ENCODE measurements at regions not wholly inside any gene's neighbourhood (a gene's known extent, or its start where the extent isn't known, plus 50 kb on each side); places are given as distances from the start of the nearest gene placed in this dataset.

DNA sequence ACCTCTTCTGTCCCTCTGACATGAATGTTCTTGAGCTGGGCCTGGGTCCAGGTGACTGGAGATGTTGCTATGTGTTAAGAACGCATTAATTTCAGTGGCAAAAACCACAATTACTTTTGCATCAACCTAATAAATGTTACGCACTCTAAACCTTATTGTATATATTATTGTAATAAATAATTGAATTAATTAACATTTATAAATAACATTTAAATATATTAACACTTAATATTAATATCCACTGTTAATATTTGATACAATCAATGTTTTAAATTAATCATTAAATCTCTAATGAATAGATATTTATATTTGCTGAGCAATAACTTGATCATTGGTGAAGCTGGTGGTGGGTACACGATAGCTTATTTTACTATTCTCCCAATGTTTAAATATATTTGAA is 97.4 kb downstream of the KCNF1 start:
- Histone ChIP-seq H3K27me3 (replicated peaks in 1 of 7) (peaks cover 0 to 14% (median 0%) of the 10 kb centered on the region in 7 donors), H3K4me1 (no peaks in the 10 kb centered on the region), H3K27ac (no peak overlapping the region), H3K36me3 (no peaks in the 10 kb centered on the region), H3K4me3 (no peak overlapping the region), H3K9me3 (peaks cover 0 to 30% (median 22%) of the 10 kb centered on the region in 8 donors)
- no peak for TF ChIP-seq POLR2A (IDR thresholded peaks at IDR 0.05)
- no peak for DNase-seq
- intact Hi-C loops (cut with DNase I; ENCODE audit: low total_unique reads) = no loop called here
- WGBS, 5 donors = 92 to 98% (median 96%) methylated on average over 3 of the region's 3 CpGs

DNA sequence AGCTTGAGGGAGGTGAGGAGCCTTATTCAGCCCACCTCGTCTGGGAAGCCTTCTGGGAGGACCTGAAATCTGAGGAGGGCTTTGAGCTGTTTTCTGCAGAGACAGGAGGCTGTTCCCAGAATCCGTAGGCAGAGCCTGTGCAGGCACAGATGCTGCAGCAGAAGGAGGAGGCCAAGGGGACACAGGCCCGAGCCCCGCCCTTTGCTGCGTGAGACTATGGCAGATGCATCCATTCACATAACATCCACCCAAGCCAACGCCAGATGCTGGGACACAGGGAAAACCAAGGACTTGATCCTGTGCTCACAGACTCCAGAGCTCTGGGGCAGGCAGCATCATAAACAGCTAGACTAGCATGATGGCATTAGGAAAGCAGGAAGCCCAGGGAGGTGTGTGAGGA is 98.2 kb downstream of the KCNF1 start:
- H3K9me3 ChIP-seq = peaks cover 0 to 30% (median 22%) of the 10 kb centered on the region in 8 donors
- intact Hi-C loops (cut with DNase I; ENCODE audit: low total_unique reads) = no loop called here
- WGBS, 5 donors = 50 to 85% (median 84%) methylated on average over 4 to 6 of the region's 6 CpGs
- no peak overlapping the region for H3K4me3 ChIP-seq
- no peaks in the 10 kb centered on the region for H3K4me1 ChIP-seq
- TF ChIP-seq, protein P1, sequence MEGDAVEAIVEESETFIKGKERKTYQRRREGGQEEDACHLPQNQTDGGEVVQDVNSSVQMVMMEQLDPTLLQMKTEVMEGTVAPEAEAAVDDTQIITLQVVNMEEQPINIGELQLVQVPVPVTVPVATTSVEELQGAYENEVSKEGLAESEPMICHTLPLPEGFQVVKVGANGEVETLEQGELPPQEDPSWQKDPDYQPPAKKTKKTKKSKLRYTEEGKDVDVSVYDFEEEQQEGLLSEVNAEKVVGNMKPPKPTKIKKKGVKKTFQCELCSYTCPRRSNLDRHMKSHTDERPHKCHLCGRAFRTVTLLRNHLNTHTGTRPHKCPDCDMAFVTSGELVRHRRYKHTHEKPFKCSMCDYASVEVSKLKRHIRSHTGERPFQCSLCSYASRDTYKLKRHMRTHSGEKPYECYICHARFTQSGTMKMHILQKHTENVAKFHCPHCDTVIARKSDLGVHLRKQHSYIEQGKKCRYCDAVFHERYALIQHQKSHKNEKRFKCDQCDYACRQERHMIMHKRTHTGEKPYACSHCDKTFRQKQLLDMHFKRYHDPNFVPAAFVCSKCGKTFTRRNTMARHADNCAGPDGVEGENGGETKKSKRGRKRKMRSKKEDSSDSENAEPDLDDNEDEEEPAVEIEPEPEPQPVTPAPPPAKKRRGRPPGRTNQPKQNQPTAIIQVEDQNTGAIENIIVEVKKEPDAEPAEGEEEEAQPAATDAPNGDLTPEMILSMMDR (IDR thresholded peaks at IDR 0.05 in 8 of 11, conservative IDR thresholded peaks at IDR 0.05 in 3 of 11) = no peak
- TF ChIP-seq POLR2A (IDR thresholded peaks at IDR 0.05) (no peak), POLR2AphosphoS5 (IDR thresholded peaks at IDR 0.05) (no peak)
- H3K27me3 ChIP-seq (replicated peaks in 1 of 7) = peaks cover 0 to 12% (median 0%) of the 10 kb centered on the region in 7 donors
- no peaks in the 10 kb centered on the region for H3K36me3 ChIP-seq
- no peak overlapping the region for H3K27ac ChIP-seq
- DNase-seq = no peak

DNA sequence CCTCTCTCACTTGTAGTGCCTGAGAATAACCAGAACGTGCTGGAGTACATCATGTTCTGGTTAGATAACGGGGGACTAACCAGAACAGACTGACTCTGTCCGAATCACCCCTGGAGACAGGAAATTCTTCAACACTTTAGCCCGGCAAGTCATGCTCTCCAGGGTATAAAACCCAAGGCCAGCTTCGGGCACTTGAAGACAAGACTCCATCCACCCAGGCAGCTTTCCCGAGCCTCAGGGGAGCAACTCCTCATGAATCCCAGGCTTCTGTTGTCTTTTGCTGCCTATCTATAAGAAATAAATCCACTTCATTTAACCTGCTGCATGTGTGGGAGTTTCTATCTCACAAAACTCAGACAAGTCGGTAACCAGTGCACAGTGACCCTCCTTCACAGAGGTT is 99.6 kb downstream of the KCNF1 start:
- no peak overlapping the region for H3K27ac ChIP-seq
- H3K36me3 ChIP-seq = no peaks in the 10 kb centered on the region
- WGBS, 5 donors = 76 to 91% (median 82%) methylated on average over 7 of the region's 7 CpGs
- no peak overlapping the region for H3K4me3 ChIP-seq
- H3K27me3 ChIP-seq (replicated peaks in 1 of 7) = no peaks in the 10 kb centered on the region
- DNase-seq = no peak
- TF ChIP-seq POLR2AphosphoS5 (IDR thresholded peaks at IDR 0.05) (no peak), POLR2A (IDR thresholded peaks at IDR 0.05) (no peak)
- TF ChIP-seq, protein P1 (IDR thresholded peaks at IDR 0.05 in 8 of 11, conservative IDR thresholded peaks at IDR 0.05 in 3 of 11) = no peak
- peaks cover 0 to 30% (median 22%) of the 10 kb centered on the region in 8 donors for H3K9me3 ChIP-seq
- intact Hi-C loops (cut with DNase I; ENCODE audit: low total_unique reads) = no loop called here
- H3K4me1 ChIP-seq = no peaks in the 10 kb centered on the region

DNA sequence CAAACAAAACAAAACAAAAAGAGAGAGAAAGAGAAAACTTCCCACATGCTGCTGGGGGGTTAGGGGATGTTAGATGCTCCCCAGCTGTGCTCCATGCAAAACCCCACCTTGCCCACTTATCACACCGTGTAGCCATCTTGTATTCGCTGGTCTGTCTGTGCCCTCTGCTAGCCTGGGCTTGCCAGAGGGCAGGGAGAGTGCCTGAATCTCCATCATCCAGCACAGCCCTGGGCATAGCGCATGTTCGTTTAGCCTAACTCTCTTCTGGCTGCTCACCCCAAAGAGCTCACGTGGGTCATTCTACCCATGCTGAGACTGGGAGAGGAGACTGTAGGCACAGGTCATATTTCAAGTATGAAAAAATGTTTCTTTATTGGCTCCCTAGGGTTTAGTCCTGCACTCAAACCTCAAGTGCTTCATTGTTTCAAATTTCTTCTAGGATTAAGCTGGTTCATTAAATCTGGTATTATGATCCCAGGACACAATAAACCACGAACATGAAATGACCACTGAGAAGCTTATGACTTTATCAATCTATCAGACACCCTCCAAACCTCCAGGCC is 100.5 kb downstream of the KCNF1 start:
- 72 to 82% (median 75%) methylated on average over 6 of the region's 6 CpGs for WGBS, 5 donors
- Histone ChIP-seq H3K9me3 (peaks cover 0 to 30% (median 22%) of the 10 kb centered on the region in 8 donors), H3K27ac (no peak overlapping the region), H3K27me3 (replicated peaks in 1 of 7) (peaks cover 0 to 8% (median 0%) of the 10 kb centered on the region in 7 donors), H3K4me1 (no peaks in the 10 kb centered on the region), H3K4me3 (no peak overlapping the region), H3K36me3 (no peaks in the 10 kb centered on the region)
- TF ChIP-seq POLR2AphosphoS5 (IDR thresholded peaks at IDR 0.05) (no peak), POLR2A (IDR thresholded peaks at IDR 0.05) (no peak)
- TF ChIP-seq, protein P1 (IDR thresholded peaks at IDR 0.05 in 8 of 11, conservative IDR thresholded peaks at IDR 0.05 in 3 of 11) = no peak
- intact Hi-C loops (cut with DNase I; ENCODE audit: low total_unique reads) = no loop called here
- no peak for DNase-seq
